HL-60 (cell line): ENCODE measurements at regions not wholly inside any gene's neighbourhood (a gene's known extent, or its start where the extent isn't known, plus 50 kb on each side); places are given as distances from the start of the nearest gene placed in this dataset.
"Not testable (repeated sequence)": the region's sequence is repeated elsewhere in the genome, so short reads cannot be mapped to it uniquely, and the experiment has no call there.

Source experiments
- CTCF ChIP-seq: IDR thresholded peaks from one replicate; pipeline ENCODE4 v1.5.1; 2011; ENCODE audit warnings: low read length, control low read depth, inconsistent platforms; ENCODE audit not compliant: insufficient read depth
- POLR2AphosphoS5 ChIP-seq: IDR thresholded peaks from 2 replicates; pipeline ENCODE4 v1.6.1; 2012; ENCODE audit warnings: low read depth
- REST ChIP-seq: IDR thresholded peaks from 2 replicates; pipeline ENCODE4 v1.6.1; 2012; ENCODE audit warnings: low read depth; ENCODE audit not compliant: insufficient replicate concordance

GRCh38 chr20:53654521-53654920 is 60.9 kb upstream of the ZNF217 start:
- TF ChIP-seq CTCF, REST, POLR2AphosphoS5: not testable (repeated sequence)
